ENCODE measurements at regions not wholly inside any gene's neighbourhood (a gene's known extent, or its start where the extent isn't known, plus 50 kb on each side); places are given as distances from the start of the nearest gene placed in this dataset.

- H3K27me3 ChIP-seq: no peaks in the 10 kb centered on the region
- H3K36me3 ChIP-seq: no peaks in the 10 kb centered on the region
- DNase-seq (ENCODE audit: extremely low spot score): no peak
- TF ChIP-seq EP300 (IDR thresholded peaks at IDR 0.05) (no peak), POLR2A (IDR thresholded peaks at IDR 0.05; ENCODE audit: low read depth) (no peak), POLR2AphosphoS5 (IDR thresholded peaks at IDR 0.05) (no peak)
- TF ChIP-seq, protein P1, sequence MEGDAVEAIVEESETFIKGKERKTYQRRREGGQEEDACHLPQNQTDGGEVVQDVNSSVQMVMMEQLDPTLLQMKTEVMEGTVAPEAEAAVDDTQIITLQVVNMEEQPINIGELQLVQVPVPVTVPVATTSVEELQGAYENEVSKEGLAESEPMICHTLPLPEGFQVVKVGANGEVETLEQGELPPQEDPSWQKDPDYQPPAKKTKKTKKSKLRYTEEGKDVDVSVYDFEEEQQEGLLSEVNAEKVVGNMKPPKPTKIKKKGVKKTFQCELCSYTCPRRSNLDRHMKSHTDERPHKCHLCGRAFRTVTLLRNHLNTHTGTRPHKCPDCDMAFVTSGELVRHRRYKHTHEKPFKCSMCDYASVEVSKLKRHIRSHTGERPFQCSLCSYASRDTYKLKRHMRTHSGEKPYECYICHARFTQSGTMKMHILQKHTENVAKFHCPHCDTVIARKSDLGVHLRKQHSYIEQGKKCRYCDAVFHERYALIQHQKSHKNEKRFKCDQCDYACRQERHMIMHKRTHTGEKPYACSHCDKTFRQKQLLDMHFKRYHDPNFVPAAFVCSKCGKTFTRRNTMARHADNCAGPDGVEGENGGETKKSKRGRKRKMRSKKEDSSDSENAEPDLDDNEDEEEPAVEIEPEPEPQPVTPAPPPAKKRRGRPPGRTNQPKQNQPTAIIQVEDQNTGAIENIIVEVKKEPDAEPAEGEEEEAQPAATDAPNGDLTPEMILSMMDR (IDR thresholded peaks at IDR 0.05): no peak
- peaks cover 0 to 7% (median 0%) of the 10 kb centered on the region in 4 donors for H3K4me1 ChIP-seq
- 58% methylated on average over 4 of the region's 4 CpGs for WGBS
- no peak overlapping the region for H3K4me3 ChIP-seq
- no peak overlapping the region for H3K27ac ChIP-seq (replicated peaks in 1 of 4)
- H3K9me3 ChIP-seq: no peaks in the 10 kb centered on the region
- intact Hi-C loops (cut with DNase I): no loop called here
These were observed 133.8 kb upstream of the F3 start for GRCh38 chr1:94675373-94675772.

DNA sequence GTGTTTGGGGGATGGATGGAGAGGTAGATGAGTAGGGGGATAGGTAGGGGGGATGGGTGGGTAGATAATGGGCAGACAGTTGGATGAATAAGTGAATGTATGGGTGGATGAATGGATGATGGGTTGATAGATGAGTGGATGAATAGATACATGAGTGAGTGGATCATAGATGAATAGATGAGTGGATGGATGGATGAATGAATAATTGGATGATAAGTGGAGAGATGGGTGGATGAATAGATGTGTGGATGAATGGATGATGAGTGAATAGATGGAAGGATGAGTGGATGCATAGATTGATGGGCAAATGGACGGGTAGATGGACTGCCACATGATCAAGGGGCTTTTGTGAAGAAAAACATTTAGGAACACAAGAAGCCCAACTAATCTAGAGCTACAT is 133.3 kb upstream of the F3 start:
- Histone ChIP-seq H3K27me3 (no peaks in the 10 kb centered on the region), H3K9me3 (no peaks in the 10 kb centered on the region), H3K4me3 (no peak overlapping the region), H3K27ac (replicated peaks in 1 of 4) (no peak overlapping the region), H3K4me1 (peaks cover 0 to 7% (median 0%) of the 10 kb centered on the region in 4 donors), H3K36me3 (no peaks in the 10 kb centered on the region)
- 95% methylated on average over 1 of the region's 1 CpG for WGBS
- TF ChIP-seq EP300 (IDR thresholded peaks at IDR 0.05): no peak
- TF ChIP-seq, protein P1 (IDR thresholded peaks at IDR 0.05): no peak
- no peak for TF ChIP-seq POLR2A (IDR thresholded peaks at IDR 0.05; ENCODE audit: low read depth)
- no peak for TF ChIP-seq POLR2AphosphoS5 (IDR thresholded peaks at IDR 0.05)
- intact Hi-C loops (cut with DNase I): no loop called here
- DNase-seq (ENCODE audit: extremely low spot score): no peak

- Histone ChIP-seq H3K9me3 (no peaks in the 10 kb centered on the region), H3K27ac (replicated peaks in 1 of 4) (no peak overlapping the region), H3K36me3 (no peaks in the 10 kb centered on the region), H3K4me1 (peaks cover 0 to 5% (median under 1%) of the 10 kb centered on the region in 4 donors), H3K27me3 (no peaks in the 10 kb centered on the region), H3K4me3 (no peak overlapping the region)
- TF ChIP-seq, protein P1 (IDR thresholded peaks at IDR 0.05): no peak
- TF ChIP-seq POLR2AphosphoS5 (IDR thresholded peaks at IDR 0.05): no peak
- no peak for TF ChIP-seq POLR2A (IDR thresholded peaks at IDR 0.05; ENCODE audit: low read depth)
- TF ChIP-seq EP300 (IDR thresholded peaks at IDR 0.05): no peak
- WGBS: 82% methylated on average over 6 of the region's 6 CpGs
- intact Hi-C loops (cut with DNase I): no loop called here
- DNase-seq (ENCODE audit: extremely low spot score): no peak
These were observed 131.4 kb upstream of the F3 start for GRCh38 chr1:94672934-94673333.

- 100% methylated on average over 1 of the region's 2 CpGs for WGBS
- intact Hi-C loops (cut with DNase I): no loop called here
- no peaks in the 10 kb centered on the region for H3K27me3 ChIP-seq
These were observed 130.4 kb upstream of the F3 start for GRCh38 chr1:94672001-94672400.

More at GRCh38 chr1:94672001-94672400, 130.4 kb upstream of the F3 start:
- Histone ChIP-seq H3K9me3 (no peaks in the 10 kb centered on the region), H3K36me3 (no peaks in the 10 kb centered on the region), H3K4me1 (peaks cover 0 to 11% (median 1%) of the 10 kb centered on the region in 4 donors), H3K4me3 (no peak overlapping the region), H3K27ac (replicated peaks in 1 of 4) (no peak overlapping the region)
- TF ChIP-seq POLR2AphosphoS5 (IDR thresholded peaks at IDR 0.05) (no peak), EP300 (IDR thresholded peaks at IDR 0.05) (no peak), POLR2A (IDR thresholded peaks at IDR 0.05; ENCODE audit: low read depth) (no peak)
- TF ChIP-seq, protein P1 (IDR thresholded peaks at IDR 0.05): no peak
- no peak for DNase-seq (ENCODE audit: extremely low spot score)
